ENCODE measurements at regions not wholly inside any gene's neighbourhood (a gene's known extent, or its start where the extent isn't known, plus 50 kb on each side); places are given as distances from the start of the nearest gene placed in this dataset.

DNA sequence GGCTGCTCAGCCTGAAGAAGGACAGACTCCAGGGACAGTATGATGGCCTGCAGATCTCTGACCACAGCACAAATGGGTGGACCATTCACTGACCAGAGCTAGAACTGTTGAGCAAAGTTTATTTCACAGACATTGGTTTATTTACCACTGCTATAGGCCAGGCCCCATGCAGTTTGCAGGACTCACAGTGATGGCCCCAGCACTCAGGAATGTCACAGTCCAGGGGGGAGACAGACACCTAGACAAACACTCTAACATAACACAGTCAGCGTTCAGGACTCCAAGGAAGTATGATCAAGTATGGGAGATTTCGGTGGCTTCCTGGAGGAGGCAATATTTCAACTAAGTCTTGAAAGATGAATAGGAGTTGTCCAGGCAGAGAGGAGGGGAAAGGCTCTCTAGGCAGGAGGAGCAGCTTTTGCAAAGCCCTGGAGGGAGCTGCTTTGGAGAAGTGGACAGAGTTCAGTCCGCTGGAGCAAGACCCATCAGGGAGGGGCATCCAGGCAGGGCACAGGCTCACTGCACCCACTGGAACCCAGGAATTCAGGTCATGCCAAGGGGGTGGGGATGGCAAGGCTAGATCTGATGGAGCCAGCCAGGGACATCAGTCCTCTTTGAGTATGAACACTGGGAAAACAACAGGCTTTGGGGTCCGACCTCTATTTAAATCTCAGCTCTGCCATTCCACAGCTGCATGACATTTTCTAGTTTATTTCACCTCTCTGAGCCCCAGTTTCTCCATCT, 454.3 kb downstream of the MATN1 start:
- ChIA-PET CTCF (ENCODE audit: low intra/inter-chr PET ratio, low total read pairs) (no interaction called here), POLR2A (no interaction called here)
- H3K9me3 ChIP-seq (ENCODE audit: low read length): no peaks in the 10 kb centered on the region
- no TSS peak for BruUV-seq (replicated peaks)
- no peaks in the 10 kb centered on the region for H4K20me1 ChIP-seq (ENCODE audit: insufficient read depth, low read length)
- no peak overlapping the region for H3K4me2 ChIP-seq (ENCODE audit: low read depth, low read length)
- 8% methylated on average over 4 of the region's 4 CpGs for WGBS (ENCODE audit: low lambda C conversion rate)
- H2AFZ ChIP-seq (ENCODE audit: low read length): no peak overlapping the region
- H3K4me1 ChIP-seq (ENCODE audit: insufficient read depth, low read length): no peaks in the 10 kb centered on the region
- FAIRE-seq (no peak), DNase-seq (ENCODE audit: low spot score) (no peak), ATAC-seq (no peak)
- H3K27me3 ChIP-seq (ENCODE audit: control insufficient read depth in 1 of 2, insufficient read depth in 2 of 2, low read length in 2 of 2): peaks cover 0 to 1% of the 10 kb centered on the region in 2 experiments; a peak in 1 of 5 replicates
- intact Hi-C loops (cut with micrococcal nuclease; ENCODE audit: unreplicated experiment) (no loop called here), in situ Hi-C loops (cut with HindIII; ENCODE audit: extremely low pct_ligation_motif_present, low pct_unique_long_range_greater_than_20kb) (no loop called here)
- H3K4me3 ChIP-seq (replicated peaks in 1 of 3; ENCODE audit: insufficient read depth in 1 of 3, low read depth in 2 of 3, low read length in 3 of 3): no peak overlapping the region
- H3K36me3 ChIP-seq (replicated peaks in 1 of 2; ENCODE audit: control insufficient read depth in 1 of 2, insufficient read depth in 2 of 2, low read length in 2 of 2): no peaks in the 10 kb centered on the region
- no peak overlapping the region for H3K9ac ChIP-seq (ENCODE audit: insufficient read depth, low read depth, low read length)
- H3K79me2 ChIP-seq (ENCODE audit: insufficient read depth, low read length): no peaks in the 10 kb centered on the region
- no peak overlapping the region for H3K27ac ChIP-seq (ENCODE audit: extremely low read length, insufficient read depth, low read length)
- TF ChIP-seq, protein P1, sequence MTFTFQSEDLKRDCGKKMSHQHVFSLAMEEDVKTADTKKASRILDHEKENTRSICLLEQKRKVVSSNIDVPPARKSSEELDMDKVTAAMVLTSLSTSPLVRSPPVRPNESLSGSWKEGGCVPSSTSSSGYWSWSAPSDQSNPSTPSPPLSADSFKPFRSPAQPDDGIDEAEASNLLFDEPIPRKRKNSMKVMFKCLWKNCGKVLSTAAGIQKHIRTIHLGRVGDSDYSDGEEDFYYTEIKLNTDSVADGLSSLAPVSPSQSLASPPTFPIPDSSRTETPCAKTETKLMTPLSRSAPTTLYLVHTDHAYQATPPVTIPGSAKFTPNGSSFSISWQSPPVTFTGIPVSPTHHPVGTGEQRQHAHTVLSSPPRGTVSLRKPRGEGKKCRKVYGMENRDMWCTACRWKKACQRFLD (CRISPR knock-in tag; IDR thresholded peaks at IDR 0.05; ENCODE audit: borderline replicate concordance): no peak
- TF ChIP-seq SMAD9 (CRISPR knock-in tag; IDR thresholded peaks at IDR 0.05) (no peak), ZNF841 (CRISPR knock-in tag; IDR thresholded peaks at IDR 0.05; ENCODE audit: borderline replicate concordance) (no peak), ZNF674 (CRISPR knock-in tag; IDR thresholded peaks at IDR 0.05; ENCODE audit: low read depth) (no peak), NPAS2 (CRISPR knock-in tag; IDR thresholded peaks at IDR 0.05; ENCODE audit: borderline replicate concordance) (no peak), SCMH1 (CRISPR knock-in tag; IDR thresholded peaks at IDR 0.05; ENCODE audit: borderline replicate concordance) (no peak), MTF1 (CRISPR knock-in tag; IDR thresholded peaks at IDR 0.05) (no peak), ZNF251 (CRISPR knock-in tag; IDR thresholded peaks at IDR 0.05) (no peak), ZNF224 (CRISPR knock-in tag; IDR thresholded peaks at IDR 0.05) (no peak), ISL2 (CRISPR knock-in tag; IDR thresholded peaks at IDR 0.05) (no peak), TMF1 (CRISPR knock-in tag; IDR thresholded peaks at IDR 0.05; ENCODE audit: low read depth) (no peak)
- TF ChIP-seq, protein P2, sequence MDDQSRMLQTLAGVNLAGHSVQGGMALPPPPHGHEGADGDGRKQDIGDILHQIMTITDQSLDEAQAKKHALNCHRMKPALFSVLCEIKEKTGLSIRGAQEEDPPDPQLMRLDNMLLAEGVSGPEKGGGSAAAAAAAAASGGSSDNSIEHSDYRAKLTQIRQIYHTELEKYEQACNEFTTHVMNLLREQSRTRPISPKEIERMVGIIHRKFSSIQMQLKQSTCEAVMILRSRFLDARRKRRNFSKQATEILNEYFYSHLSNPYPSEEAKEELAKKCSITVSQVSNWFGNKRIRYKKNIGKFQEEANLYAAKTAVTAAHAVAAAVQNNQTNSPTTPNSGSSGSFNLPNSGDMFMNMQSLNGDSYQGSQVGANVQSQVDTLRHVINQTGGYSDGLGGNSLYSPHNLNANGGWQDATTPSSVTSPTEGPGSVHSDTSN (CRISPR knock-in tag; IDR thresholded peaks at IDR 0.05; ENCODE audit: borderline replicate concordance): no peak
- TF ChIP-seq, protein P3, sequence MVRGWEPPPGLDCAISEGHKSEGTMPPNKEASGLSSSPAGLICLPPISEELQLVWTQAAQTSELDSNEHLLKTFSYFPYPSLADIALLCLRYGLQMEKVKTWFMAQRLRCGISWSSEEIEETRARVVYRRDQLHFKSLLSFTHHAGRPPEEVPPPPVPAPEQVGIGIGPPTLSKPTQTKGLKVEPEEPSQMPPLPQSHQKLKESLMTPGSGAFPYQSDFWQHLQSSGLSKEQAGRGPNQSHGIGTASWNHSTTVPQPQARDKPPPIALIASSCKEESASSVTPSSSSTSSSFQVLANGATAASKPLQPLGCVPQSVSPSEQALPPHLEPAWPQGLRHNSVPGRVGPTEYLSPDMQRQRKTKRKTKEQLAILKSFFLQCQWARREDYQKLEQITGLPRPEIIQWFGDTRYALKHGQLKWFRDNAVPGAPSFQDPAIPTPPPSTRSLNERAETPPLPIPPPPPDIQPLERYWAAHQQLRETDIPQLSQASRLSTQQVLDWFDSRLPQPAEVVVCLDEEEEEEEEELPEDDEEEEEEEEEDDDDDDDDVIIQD (CRISPR knock-in tag; IDR thresholded peaks at IDR 0.05; ENCODE audit: low read depth): no peak
- TF ChIP-seq, protein P4, sequence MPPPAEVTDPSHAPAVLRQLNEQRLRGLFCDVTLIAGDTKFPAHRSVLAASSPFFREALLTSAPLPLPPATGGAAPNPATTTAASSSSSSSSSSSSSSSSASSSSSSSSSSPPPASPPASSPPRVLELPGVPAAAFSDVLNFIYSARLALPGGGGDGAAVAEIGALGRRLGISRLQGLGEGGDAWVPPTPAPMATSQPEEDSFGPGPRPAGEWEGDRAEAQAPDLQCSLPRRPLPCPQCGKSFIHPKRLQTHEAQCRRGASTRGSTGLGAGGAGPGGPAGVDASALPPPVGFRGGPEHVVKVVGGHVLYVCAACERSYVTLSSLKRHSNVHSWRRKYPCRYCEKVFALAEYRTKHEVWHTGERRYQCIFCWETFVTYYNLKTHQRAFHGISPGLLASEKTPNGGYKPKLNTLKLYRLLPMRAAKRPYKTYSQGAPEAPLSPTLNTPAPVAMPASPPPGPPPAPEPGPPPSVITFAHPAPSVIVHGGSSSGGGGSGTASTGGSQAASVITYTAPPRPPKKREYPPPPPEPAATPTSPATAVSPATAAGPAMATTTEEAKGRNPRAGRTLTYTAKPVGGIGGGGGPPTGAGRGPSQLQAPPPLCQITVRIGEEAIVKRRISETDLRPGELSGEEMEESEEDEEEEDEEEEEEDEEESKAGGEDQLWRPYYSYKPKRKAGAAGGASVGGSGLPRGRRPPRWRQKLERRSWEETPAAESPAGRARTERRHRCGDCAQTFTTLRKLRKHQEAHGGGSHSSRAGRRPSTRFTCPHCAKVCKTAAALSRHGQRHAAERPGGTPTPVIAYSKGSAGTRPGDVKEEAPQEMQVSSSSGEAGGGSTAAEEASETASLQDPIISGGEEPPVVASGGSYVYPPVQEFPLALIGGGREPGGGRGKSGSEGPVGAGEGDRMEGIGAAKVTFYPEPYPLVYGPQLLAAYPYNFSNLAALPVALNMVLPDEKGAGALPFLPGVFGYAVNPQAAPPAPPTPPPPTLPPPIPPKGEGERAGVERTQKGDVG (CRISPR knock-in tag; IDR thresholded peaks at IDR 0.05; ENCODE audit: borderline replicate concordance): no peak
- TF ChIP-seq, protein P5, sequence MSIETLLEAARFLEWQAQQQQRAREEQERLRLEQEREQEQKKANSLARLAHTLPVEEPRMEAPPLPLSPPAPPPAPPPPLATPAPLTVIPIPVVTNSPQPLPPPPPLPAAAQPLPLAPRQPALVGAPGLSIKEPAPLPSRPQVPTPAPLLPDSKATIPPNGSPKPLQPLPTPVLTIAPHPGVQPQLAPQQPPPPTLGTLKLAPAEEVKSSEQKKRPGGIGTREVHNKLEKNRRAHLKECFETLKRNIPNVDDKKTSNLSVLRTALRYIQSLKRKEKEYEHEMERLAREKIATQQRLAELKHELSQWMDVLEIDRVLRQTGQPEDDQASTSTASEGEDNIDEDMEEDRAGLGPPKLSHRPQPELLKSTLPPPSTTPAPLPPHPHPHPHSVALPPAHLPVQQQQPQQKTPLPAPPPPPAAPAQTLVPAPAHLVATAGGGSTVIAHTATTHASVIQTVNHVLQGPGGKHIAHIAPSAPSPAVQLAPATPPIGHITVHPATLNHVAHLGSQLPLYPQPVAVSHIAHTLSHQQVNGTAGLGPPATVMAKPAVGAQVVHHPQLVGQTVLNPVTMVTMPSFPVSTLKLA (IDR thresholded peaks at IDR 0.05): no peak
